HG02759 (cell line): ENCODE measurements at regions not wholly inside any gene's neighbourhood (a gene's known extent, or its start where the extent isn't known, plus 50 kb on each side); places are given as distances from the start of the nearest gene placed in this dataset.
"Not testable (repeated sequence)": the region's sequence is repeated elsewhere in the genome, so short reads cannot be mapped to it uniquely, and the experiment has no call there.

Experiments
- ATAC-seq: cut with Tn5 transposase; IDR thresholded peaks from one replicate; pipeline ENCODE4 v1.9.1; 2021; ENCODE audit warnings: mild to moderate bottlenecking, moderate library complexity; ENCODE audit not compliant: unreplicated experiment

- no peak for ATAC-seq
Observed at GRCh38 chr3:151557068-151557840, 96.4 kb upstream of the IGSF10 start.

- no peak for ATAC-seq
Observed at GRCh38 chr3:151556596-151556995, 95.7 kb upstream of the IGSF10 start.

- no peak for ATAC-seq
Observed at GRCh38 chr3:151555523-151555922, 94.7 kb upstream of the IGSF10 start.

GRCh38 chr3:151553888-151554287 lies 93.0 kb upstream of the IGSF10 start:
- no peak for ATAC-seq

- ATAC-seq: no peak
Observed at GRCh38 chr3:151552589-151552988, 91.7 kb upstream of the IGSF10 start.

- no peak for ATAC-seq
Observed at GRCh38 chr3:151550642-151551041, 89.8 kb upstream of the IGSF10 start.

- no peak for ATAC-seq
Observed at GRCh38 chr3:151550025-151550618, 89.3 kb upstream of the IGSF10 start.

GRCh38 chr3:151548195-151548594 lies 87.3 kb upstream of the IGSF10 start:
- ATAC-seq: no peak

- ATAC-seq: no peak
Observed at GRCh38 chr3:151544164-151544548, 83.3 kb upstream of the IGSF10 start.

GRCh38 chr3:151541178-151541577 lies 80.3 kb upstream of the IGSF10 start:
- ATAC-seq: no peak

GRCh38 chr3:151539599-151539998 lies 78.7 kb upstream of the IGSF10 start:
- ATAC-seq: no peak

- ATAC-seq: no peak
Observed at GRCh38 chr3:151538456-151539393, 77.9 kb upstream of the IGSF10 start.

- ATAC-seq: no peak
Observed at GRCh38 chr3:151537726-151538125, 76.9 kb upstream of the IGSF10 start.

- ATAC-seq: no peak
Observed at GRCh38 chr3:151526757-151527156, 65.9 kb upstream of the IGSF10 start.

- ATAC-seq: no peak
Observed at GRCh38 chr3:151520105-151520504, 59.2 kb upstream of the IGSF10 start.

- ATAC-seq: not testable (repeated sequence)
Observed at GRCh38 chr3:151511433-151511832, 50.6 kb upstream of the IGSF10 start.
